BLaER1 (cell line): ENCODE measurements at regions not wholly inside any gene's neighbourhood (a gene's known extent, or its start where the extent isn't known, plus 50 kb on each side); places are given as distances from the start of the nearest gene placed in this dataset.
"Not testable (repeated sequence)": the region's sequence is repeated elsewhere in the genome, so short reads cannot be mapped to it uniquely, and the experiment has no call there.

Experiments used
- H3K27ac ChIP-seq: shearing (Covaris generic); formaldehyde crosslinking; 2 replicates; pipeline ENCODE4 v1.8.1; 2022
- H3K27me3 ChIP-seq: shearing (Covaris generic); formaldehyde crosslinking; 2 replicates; pipeline ENCODE4 v1.8.1; 2022
- H3K36me3 ChIP-seq: shearing (Covaris generic); formaldehyde crosslinking; 2 replicates; pipeline ENCODE4 v1.8.1; 2022
- H3K4me1 ChIP-seq: shearing (Covaris generic); formaldehyde crosslinking; 2 replicates; pipeline ENCODE4 v1.8.1; 2022
- H3K4me2 ChIP-seq: shearing (Covaris generic); formaldehyde crosslinking; 2 replicates; pipeline ENCODE4 v1.8.1; 2022
- H3K4me3 ChIP-seq: shearing (Covaris generic); formaldehyde crosslinking; 2 replicates; pipeline ENCODE4 v1.8.1; 2022
- H3K9ac ChIP-seq: shearing (Covaris generic); formaldehyde crosslinking; 2 replicates; pipeline ENCODE4 v1.8.1; 2022
- H3K9me3 ChIP-seq: shearing (Covaris generic); formaldehyde crosslinking; 2 replicates; pipeline ENCODE4 v1.8.1; 2022
- H4K20me1 ChIP-seq: shearing (Covaris generic); formaldehyde crosslinking; 2 replicates; pipeline ENCODE4 v1.8.1; 2022
- Cebpa-rat ChIP-seq: shearing (Covaris generic); IDR thresholded peaks from 2 replicates; pipeline ENCODE4 v1.8.1; 2022

- H3K27me3 ChIP-seq = no peaks in the 10 kb centered on the region
- H3K9me3 ChIP-seq = no peaks in the 10 kb centered on the region
- no peaks in the 10 kb centered on the region for H4K20me1 ChIP-seq
- no peak for TF ChIP-seq Cebpa-rat
- no peak overlapping the region for H3K4me3 ChIP-seq
- no peaks in the 10 kb centered on the region for H3K4me1 ChIP-seq
- H3K36me3 ChIP-seq = no peaks in the 10 kb centered on the region
- H3K27ac ChIP-seq = no peak overlapping the region
- no peak overlapping the region for H3K4me2 ChIP-seq
- no peak overlapping the region for H3K9ac ChIP-seq
Observed at GRCh38 chr11:11209967-11210366, 143.1 kb downstream of the CSNK2A3 start.

GRCh38 chr11:11208994-11209393 is 144.1 kb downstream of the CSNK2A3 start:
- TF ChIP-seq Cebpa-rat = no peak

GRCh38 chr11:11207428-11207827 is 145.6 kb downstream of the CSNK2A3 start:
- Histone ChIP-seq H3K36me3 (no peaks in the 10 kb centered on the region), H3K27ac (no peak overlapping the region), H3K4me2 (no peak overlapping the region), H4K20me1 (no peaks in the 10 kb centered on the region), H3K9me3 (peaks cover 8% of the 10 kb centered on the region), H3K4me3 (no peak overlapping the region), H3K27me3 (no peaks in the 10 kb centered on the region), H3K9ac (no peak overlapping the region), H3K4me1 (no peaks in the 10 kb centered on the region)
- no peak for TF ChIP-seq Cebpa-rat

More at GRCh38 chr11:11208994-11209393, 144.1 kb downstream of the CSNK2A3 start:
- H3K4me3 ChIP-seq = no peak overlapping the region
- no peaks in the 10 kb centered on the region for H4K20me1 ChIP-seq
- no peaks in the 10 kb centered on the region for H3K36me3 ChIP-seq
- H3K9me3 ChIP-seq = no peaks in the 10 kb centered on the region
- H3K27ac ChIP-seq = no peak overlapping the region
- no peaks in the 10 kb centered on the region for H3K27me3 ChIP-seq
- no peak overlapping the region for H3K4me2 ChIP-seq
- no peak overlapping the region for H3K9ac ChIP-seq
- no peaks in the 10 kb centered on the region for H3K4me1 ChIP-seq

- H3K4me3 ChIP-seq = no peak overlapping the region
- H3K4me1 ChIP-seq = no peaks in the 10 kb centered on the region
- peaks cover 9% of the 10 kb centered on the region for H3K9me3 ChIP-seq
- no peak for TF ChIP-seq Cebpa-rat
- H3K27ac ChIP-seq = no peak overlapping the region
- no peak overlapping the region for H3K9ac ChIP-seq
- no peaks in the 10 kb centered on the region for H3K27me3 ChIP-seq
- no peaks in the 10 kb centered on the region for H3K36me3 ChIP-seq
- no peaks in the 10 kb centered on the region for H4K20me1 ChIP-seq
- no peak overlapping the region for H3K4me2 ChIP-seq
Observed at GRCh38 chr11:11206484-11206883, 146.6 kb downstream of the CSNK2A3 start.

- H3K4me2 ChIP-seq = no peak overlapping the region
- no peak overlapping the region for H3K27ac ChIP-seq
- peaks cover 9% of the 10 kb centered on the region for H3K9me3 ChIP-seq
- no peaks in the 10 kb centered on the region for H4K20me1 ChIP-seq
- no peak for TF ChIP-seq Cebpa-rat
- no peaks in the 10 kb centered on the region for H3K36me3 ChIP-seq
- H3K27me3 ChIP-seq = no peaks in the 10 kb centered on the region
- H3K4me3 ChIP-seq = no peak overlapping the region
- H3K4me1 ChIP-seq = no peaks in the 10 kb centered on the region
- H3K9ac ChIP-seq = no peak overlapping the region
Observed at GRCh38 chr11:11202885-11203284, 150.2 kb downstream of the CSNK2A3 start.

- not testable (repeated sequence) for H3K9ac ChIP-seq, H3K4me1 ChIP-seq, H3K27me3 ChIP-seq, H3K9me3 ChIP-seq, H3K4me3 ChIP-seq, H3K4me2 ChIP-seq, H4K20me1 ChIP-seq, H3K27ac ChIP-seq, H3K36me3 ChIP-seq
Observed at GRCh38 chr11:11201302-11201701, 151.7 kb downstream of the CSNK2A3 start.

GRCh38 chr11:11192541-11192940 is 160.5 kb downstream of the CSNK2A3 start:
- H3K4me1 ChIP-seq = peaks cover 7% of the 10 kb centered on the region
- no peak overlapping the region for H3K4me2 ChIP-seq
- no peak overlapping the region for H3K27ac ChIP-seq
- peaks cover 30% of the 10 kb centered on the region for H3K9me3 ChIP-seq
- H3K36me3 ChIP-seq = no peaks in the 10 kb centered on the region
- H3K4me3 ChIP-seq = no peak overlapping the region
- H3K27me3 ChIP-seq = no peaks in the 10 kb centered on the region
- H3K9ac ChIP-seq = no peak overlapping the region
- no peaks in the 10 kb centered on the region for H4K20me1 ChIP-seq
- TF ChIP-seq Cebpa-rat = no peak

GRCh38 chr11:11189506-11189905 is 163.5 kb downstream of the CSNK2A3 start:
- Histone ChIP-seq H3K4me2 (peak overlapping the region; percentile 40), H3K4me1 (peaks cover 18% of the 10 kb centered on the region), H4K20me1 (no peaks in the 10 kb centered on the region), H3K27me3 (no peaks in the 10 kb centered on the region), H3K36me3 (no peaks in the 10 kb centered on the region), H3K9me3 (peaks cover 30% of the 10 kb centered on the region), H3K27ac (no peak overlapping the region), H3K9ac (no peak overlapping the region), H3K4me3 (no peak overlapping the region)
- TF ChIP-seq Cebpa-rat = no peak

GRCh38 chr11:11186249-11186648 is 166.8 kb downstream of the CSNK2A3 start:
- peak overlapping the region; percentile 37 for H3K4me2 ChIP-seq

GRCh38 chr11:11182261-11182660 is 170.8 kb downstream of the CSNK2A3 start:
- H3K9me3 ChIP-seq = no peaks in the 10 kb centered on the region
- no peaks in the 10 kb centered on the region for H4K20me1 ChIP-seq
- H3K27me3 ChIP-seq = no peaks in the 10 kb centered on the region
- no peaks in the 10 kb centered on the region for H3K36me3 ChIP-seq
- TF ChIP-seq Cebpa-rat = no peak
- no peak overlapping the region for H3K4me2 ChIP-seq
- peaks cover 11% of the 10 kb centered on the region for H3K4me1 ChIP-seq
- H3K9ac ChIP-seq = no peak overlapping the region
- H3K27ac ChIP-seq = no peak overlapping the region
- H3K4me3 ChIP-seq = no peak overlapping the region

More at GRCh38 chr11:11186249-11186648, 166.8 kb downstream of the CSNK2A3 start:
- no peaks in the 10 kb centered on the region for H3K27me3 ChIP-seq
- no peak for TF ChIP-seq Cebpa-rat
- peaks cover 12% of the 10 kb centered on the region; the same call in 1 of the 2 replicates for H3K9me3 ChIP-seq
- no peak overlapping the region for H3K9ac ChIP-seq
- H3K36me3 ChIP-seq = no peaks in the 10 kb centered on the region
- no peak overlapping the region for H3K4me3 ChIP-seq
- no peak overlapping the region for H3K27ac ChIP-seq
- no peaks in the 10 kb centered on the region for H4K20me1 ChIP-seq
- peaks cover 18% of the 10 kb centered on the region for H3K4me1 ChIP-seq
